Upper lobe of left lung (tissue), 4 donors: ENCODE measurements at regions not wholly inside any gene's neighbourhood (a gene's known extent, or its start where the extent isn't known, plus 50 kb on each side); places are given as distances from the start of the nearest gene placed in this dataset.

ENCODE experiments used
- POLR2A ChIP-seq, 4 donors: fragments of 450-650 bp; IDR thresholded peaks; one replicate each; pipeline ENCODE4 v1.5.1; 2016 to 2017; ENCODE audit warnings: antibody characterized with exemption in 4 of 4, mild to moderate bottlenecking in 2 of 4
- POLR2AphosphoS5 ChIP-seq, 2 donors: sonication (generic); formaldehyde crosslinking; IDR thresholded peaks; one replicate each; pipeline ENCODE4 v1.5.1; 2017; ENCODE audit warnings: antibody characterized with exemption in 2 of 2
- TF ChIP-seq, protein P1 (sequence below), 6 experiments: fragments of 450-650 bp in 4 of 6; fragments of 200-600 bp in 2 of 6; sonication (generic) in 2 of 6; IDR thresholded peaks; one replicate each; pipeline ENCODE4 v1.5.1; 2016 to 2019; ENCODE audit warnings: antibody characterized with exemption in 6 of 6

DNA sequence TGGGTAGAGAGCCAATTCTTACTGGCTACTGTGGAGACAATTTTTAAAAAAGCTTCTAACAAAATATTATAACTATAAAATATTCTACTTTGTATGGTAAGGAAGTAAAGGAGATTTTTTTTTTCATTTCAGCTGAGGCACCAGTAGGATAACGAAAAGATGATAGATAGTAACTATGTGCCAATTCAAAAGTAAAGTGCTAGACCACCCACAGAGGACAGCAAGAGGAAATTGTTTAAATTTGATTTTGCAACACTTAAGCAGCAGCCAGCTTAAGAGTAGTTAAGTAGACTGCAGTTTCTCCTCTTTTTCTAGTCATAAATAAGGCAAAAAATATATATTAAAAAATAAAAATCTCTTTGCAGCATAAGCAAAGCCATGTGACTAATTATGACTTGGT, 1539.3 kb upstream of the ACO1 start:
- TF ChIP-seq POLR2A (IDR thresholded peaks at IDR 0.05) = no peak
- TF ChIP-seq, protein P1, sequence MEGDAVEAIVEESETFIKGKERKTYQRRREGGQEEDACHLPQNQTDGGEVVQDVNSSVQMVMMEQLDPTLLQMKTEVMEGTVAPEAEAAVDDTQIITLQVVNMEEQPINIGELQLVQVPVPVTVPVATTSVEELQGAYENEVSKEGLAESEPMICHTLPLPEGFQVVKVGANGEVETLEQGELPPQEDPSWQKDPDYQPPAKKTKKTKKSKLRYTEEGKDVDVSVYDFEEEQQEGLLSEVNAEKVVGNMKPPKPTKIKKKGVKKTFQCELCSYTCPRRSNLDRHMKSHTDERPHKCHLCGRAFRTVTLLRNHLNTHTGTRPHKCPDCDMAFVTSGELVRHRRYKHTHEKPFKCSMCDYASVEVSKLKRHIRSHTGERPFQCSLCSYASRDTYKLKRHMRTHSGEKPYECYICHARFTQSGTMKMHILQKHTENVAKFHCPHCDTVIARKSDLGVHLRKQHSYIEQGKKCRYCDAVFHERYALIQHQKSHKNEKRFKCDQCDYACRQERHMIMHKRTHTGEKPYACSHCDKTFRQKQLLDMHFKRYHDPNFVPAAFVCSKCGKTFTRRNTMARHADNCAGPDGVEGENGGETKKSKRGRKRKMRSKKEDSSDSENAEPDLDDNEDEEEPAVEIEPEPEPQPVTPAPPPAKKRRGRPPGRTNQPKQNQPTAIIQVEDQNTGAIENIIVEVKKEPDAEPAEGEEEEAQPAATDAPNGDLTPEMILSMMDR (IDR thresholded peaks at IDR 0.05) = no peak
- TF ChIP-seq POLR2AphosphoS5 (IDR thresholded peaks at IDR 0.05) = no peak
